ENCODE measurements at regions not wholly inside any gene's neighbourhood (a gene's known extent, or its start where the extent isn't known, plus 50 kb on each side); places are given as distances from the start of the nearest gene placed in this dataset.

GRCh38 chr20:60869625-60870024, 382.4 kb upstream of the CDH4 start:
- DNase-seq, result no peak
- TF ChIP-seq, protein P1, sequence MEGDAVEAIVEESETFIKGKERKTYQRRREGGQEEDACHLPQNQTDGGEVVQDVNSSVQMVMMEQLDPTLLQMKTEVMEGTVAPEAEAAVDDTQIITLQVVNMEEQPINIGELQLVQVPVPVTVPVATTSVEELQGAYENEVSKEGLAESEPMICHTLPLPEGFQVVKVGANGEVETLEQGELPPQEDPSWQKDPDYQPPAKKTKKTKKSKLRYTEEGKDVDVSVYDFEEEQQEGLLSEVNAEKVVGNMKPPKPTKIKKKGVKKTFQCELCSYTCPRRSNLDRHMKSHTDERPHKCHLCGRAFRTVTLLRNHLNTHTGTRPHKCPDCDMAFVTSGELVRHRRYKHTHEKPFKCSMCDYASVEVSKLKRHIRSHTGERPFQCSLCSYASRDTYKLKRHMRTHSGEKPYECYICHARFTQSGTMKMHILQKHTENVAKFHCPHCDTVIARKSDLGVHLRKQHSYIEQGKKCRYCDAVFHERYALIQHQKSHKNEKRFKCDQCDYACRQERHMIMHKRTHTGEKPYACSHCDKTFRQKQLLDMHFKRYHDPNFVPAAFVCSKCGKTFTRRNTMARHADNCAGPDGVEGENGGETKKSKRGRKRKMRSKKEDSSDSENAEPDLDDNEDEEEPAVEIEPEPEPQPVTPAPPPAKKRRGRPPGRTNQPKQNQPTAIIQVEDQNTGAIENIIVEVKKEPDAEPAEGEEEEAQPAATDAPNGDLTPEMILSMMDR (IDR thresholded peaks at IDR 0.05; ENCODE audit: partially characterized antibody, unreplicated experiment), result no peak
- no peaks in the 10 kb centered on the region for H3K27me3 Mint-ChIP-seq (ENCODE audit: unreplicated experiment)

DNA sequence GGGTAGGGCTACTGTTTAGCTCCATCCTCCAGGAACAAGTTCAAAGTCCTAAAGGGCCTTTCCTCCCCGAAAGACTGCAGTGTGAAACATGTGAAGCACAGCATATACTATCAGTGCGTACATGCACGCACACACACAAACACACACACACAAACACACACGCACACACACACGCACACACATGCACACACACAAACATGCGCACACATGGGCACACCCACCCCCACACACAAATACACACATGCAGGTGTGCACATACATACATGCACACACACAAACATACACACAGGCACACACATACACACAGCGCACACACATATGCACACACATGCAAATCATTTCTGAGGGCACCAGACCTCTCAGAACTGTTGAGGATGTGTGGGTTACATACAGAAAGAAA, 382.0 kb upstream of the CDH4 start:
- TF ChIP-seq, protein P1 (IDR thresholded peaks at IDR 0.05; ENCODE audit: partially characterized antibody, unreplicated experiment), result no peak
- Mint-ChIP-seq H3K9me3 (ENCODE audit: unreplicated experiment) (peaks cover 8% of the 10 kb centered on the region), H3K36me3 (ENCODE audit: unreplicated experiment) (no peaks in the 10 kb centered on the region), H3K27me3 (ENCODE audit: unreplicated experiment) (no peaks in the 10 kb centered on the region), H3K4me3 (ENCODE audit: unreplicated experiment) (no peak overlapping the region), H3K27ac (ENCODE audit: unreplicated experiment) (peak overlapping the region; percentile 69), H3K4me1 (ENCODE audit: low read depth, unreplicated experiment) (peaks cover 14% of the 10 kb centered on the region)
- DNase-seq, result no peak

More at GRCh38 chr20:60869625-60870024, 382.4 kb upstream of the CDH4 start:
- Mint-ChIP-seq H3K4me3 (ENCODE audit: unreplicated experiment) (no peak overlapping the region), H3K36me3 (ENCODE audit: unreplicated experiment) (no peaks in the 10 kb centered on the region), H3K4me1 (ENCODE audit: low read depth, unreplicated experiment) (peaks cover 14% of the 10 kb centered on the region), H3K27ac (ENCODE audit: unreplicated experiment) (no peak overlapping the region), H3K9me3 (ENCODE audit: unreplicated experiment) (peaks cover 8% of the 10 kb centered on the region)

GRCh38 chr20:60872224-60872623, 379.8 kb upstream of the CDH4 start:
- Mint-ChIP-seq H3K36me3 (ENCODE audit: unreplicated experiment) (no peaks in the 10 kb centered on the region), H3K4me3 (ENCODE audit: unreplicated experiment) (no peak overlapping the region), H3K27me3 (ENCODE audit: unreplicated experiment) (no peaks in the 10 kb centered on the region), H3K9me3 (ENCODE audit: unreplicated experiment) (peaks cover 8% of the 10 kb centered on the region), H3K4me1 (ENCODE audit: low read depth, unreplicated experiment) (peaks cover 14% of the 10 kb centered on the region), H3K27ac (ENCODE audit: unreplicated experiment) (no peak overlapping the region)
- TF ChIP-seq, protein P1 (IDR thresholded peaks at IDR 0.05; ENCODE audit: partially characterized antibody, unreplicated experiment), result no peak
- DNase-seq, result no peak

DNA sequence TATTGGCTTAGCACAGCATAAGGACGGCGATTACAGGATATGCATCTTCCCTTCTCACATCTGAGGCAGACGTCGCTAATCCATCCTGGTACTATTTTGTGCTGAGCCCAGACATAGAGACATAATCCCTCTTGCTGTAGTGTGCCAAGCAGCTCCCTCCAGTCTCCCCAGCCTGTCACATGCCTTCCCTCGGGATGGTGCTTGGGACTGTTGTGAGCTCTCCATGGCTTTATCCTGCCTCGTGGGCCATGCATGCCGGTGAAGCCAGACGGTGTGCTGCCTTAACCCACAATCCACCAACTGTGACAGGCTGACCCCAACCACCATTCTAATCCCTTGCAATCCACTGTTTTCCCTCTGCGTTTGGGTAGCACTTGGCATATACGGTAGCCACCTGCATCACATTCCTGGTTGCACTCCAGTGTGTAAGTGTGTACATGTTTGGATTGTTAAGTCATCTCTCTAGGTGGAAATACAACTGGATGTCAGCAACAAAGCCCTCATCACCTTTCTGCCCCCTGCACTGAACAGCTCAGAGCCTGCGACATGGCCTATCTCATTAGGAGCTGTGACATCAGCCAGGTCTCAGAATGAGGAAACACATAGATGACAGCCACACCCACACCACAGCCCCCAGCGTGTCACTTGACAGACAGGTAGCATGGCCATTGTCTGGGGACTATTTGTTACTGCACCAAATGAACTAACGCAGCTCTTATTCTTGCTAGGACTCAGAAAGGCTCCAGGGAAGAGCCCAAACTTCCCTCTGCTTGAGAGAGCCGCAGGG, 374.8 kb upstream of the CDH4 start:
- H3K27ac Mint-ChIP-seq (ENCODE audit: unreplicated experiment), result no peak overlapping the region
- H3K27me3 Mint-ChIP-seq (ENCODE audit: unreplicated experiment), result peaks cover 3% of the 10 kb centered on the region
- H3K4me3 Mint-ChIP-seq (ENCODE audit: unreplicated experiment), result no peak overlapping the region
- H3K36me3 Mint-ChIP-seq (ENCODE audit: unreplicated experiment), result no peaks in the 10 kb centered on the region
- no peak for DNase-seq
- no peaks in the 10 kb centered on the region for H3K4me1 Mint-ChIP-seq (ENCODE audit: low read depth, unreplicated experiment)
- H3K9me3 Mint-ChIP-seq (ENCODE audit: unreplicated experiment), result peaks cover 2% of the 10 kb centered on the region
- TF ChIP-seq, protein P1 (IDR thresholded peaks at IDR 0.05; ENCODE audit: partially characterized antibody, unreplicated experiment), result no peak

DNA sequence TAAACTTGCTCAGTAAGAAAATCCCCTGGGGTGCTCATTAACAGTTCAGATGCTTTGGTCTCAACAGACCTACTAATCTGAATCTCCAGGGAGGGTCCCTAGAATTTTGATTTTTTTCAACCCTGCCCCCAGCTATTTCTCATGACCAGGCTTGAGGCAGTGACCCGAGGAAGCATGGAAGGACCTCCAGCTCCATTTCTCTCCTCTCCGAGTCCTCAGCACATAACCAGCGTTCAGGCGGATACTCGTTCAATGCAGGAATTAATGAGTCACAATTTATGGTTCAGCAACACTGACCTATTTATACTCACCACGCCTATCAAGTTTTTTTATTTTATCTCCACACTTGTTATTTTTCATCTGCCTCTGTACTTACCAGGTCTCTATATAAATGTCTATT, 369.2 kb upstream of the CDH4 start:
- Mint-ChIP-seq H3K4me1 (ENCODE audit: low read depth, unreplicated experiment) (peaks cover 6% of the 10 kb centered on the region), H3K36me3 (ENCODE audit: unreplicated experiment) (no peaks in the 10 kb centered on the region), H3K27me3 (ENCODE audit: unreplicated experiment) (peaks cover 3% of the 10 kb centered on the region), H3K9me3 (ENCODE audit: unreplicated experiment) (peaks cover under 1% of the 10 kb centered on the region), H3K4me3 (ENCODE audit: unreplicated experiment) (no peak overlapping the region), H3K27ac (ENCODE audit: unreplicated experiment) (no peak overlapping the region)
- TF ChIP-seq, protein P1 (IDR thresholded peaks at IDR 0.05; ENCODE audit: partially characterized antibody, unreplicated experiment), result no peak
- no peak for DNase-seq
